Activated CD4-positive, alpha-beta T cell treated with anti-CD3 and anti-CD28 coated beads, Interleukin-10, Interleukin-2, amounts not matched to agents 100 ng/mL and 50 ng/mL, durations not matched to agents 16 hours and 8 hours (primary cell): ENCODE measurements at regions not wholly inside any gene's neighbourhood (a gene's known extent, or its start where the extent isn't known, plus 50 kb on each side); places are given as distances from the start of the nearest gene placed in this dataset.
"Not testable (repeated sequence)": the region's sequence is repeated elsewhere in the genome, so short reads cannot be mapped to it uniquely, and the experiment has no call there.

Experiments used
- DNase-seq: peaks from one replicate; pipeline ENCODE4 v3.0.0-alpha.2; 2020

DNA sequence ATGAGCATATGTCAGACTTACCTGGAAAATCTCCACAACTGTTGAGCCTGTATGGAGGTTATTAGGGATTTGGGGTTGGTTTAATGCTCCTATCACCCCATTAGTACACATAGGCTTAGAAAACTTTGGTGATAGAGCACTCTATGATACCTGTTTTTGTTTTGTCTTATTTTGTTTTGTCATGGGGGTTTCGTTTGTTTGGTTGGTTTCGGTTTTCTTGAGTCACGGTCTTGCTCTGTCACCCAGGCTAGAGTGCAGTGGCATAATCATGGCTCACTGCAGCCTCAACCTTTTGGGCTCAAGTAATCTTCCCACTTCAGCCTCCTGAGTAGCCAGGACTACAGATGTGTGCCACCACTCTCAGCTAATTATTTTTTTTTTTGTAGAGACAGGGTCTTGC is 70.0 kb downstream of the MZT1 start:
- DNase-seq = no peak

DNA sequence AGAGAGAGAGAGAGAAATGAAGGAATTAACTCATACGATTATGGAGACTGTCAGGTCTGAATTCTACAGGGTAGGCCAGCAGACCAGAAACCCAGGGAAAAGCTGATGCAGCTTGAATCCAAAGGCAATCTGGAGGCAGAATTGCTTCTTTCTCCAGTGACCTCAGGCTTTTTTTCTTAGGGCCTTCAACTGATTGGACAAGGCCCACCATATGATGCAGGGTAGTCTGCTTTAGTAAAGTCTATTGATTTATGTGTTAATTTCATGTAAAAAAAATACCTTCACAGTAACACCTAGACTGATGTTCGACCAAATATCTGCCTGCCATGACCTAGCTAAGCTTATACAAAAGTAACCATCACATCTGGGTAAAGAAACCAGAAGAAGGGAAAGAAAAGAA is 71.1 kb downstream of the MZT1 start:
- no peak for DNase-seq

DNA sequence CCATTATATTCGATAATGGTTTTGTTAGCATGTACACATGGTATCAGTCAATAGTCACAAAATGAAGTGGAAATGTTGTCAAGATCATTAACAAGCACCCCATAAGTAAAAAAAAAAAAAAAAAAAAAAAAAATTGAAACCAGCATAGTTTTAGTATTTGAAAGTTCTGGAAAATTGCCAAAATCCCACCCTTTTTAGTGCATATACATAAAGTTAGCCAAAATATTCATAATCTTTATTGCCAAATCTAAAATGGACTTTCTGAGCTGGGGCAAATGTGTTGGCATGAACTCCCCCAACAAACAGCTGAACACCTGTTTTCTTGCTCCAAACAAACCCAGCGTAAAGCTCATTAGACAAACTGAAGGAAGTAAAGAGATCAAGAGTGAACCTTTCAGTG is 73.9 kb downstream of the MZT1 start:
- DNase-seq = no peak

DNA sequence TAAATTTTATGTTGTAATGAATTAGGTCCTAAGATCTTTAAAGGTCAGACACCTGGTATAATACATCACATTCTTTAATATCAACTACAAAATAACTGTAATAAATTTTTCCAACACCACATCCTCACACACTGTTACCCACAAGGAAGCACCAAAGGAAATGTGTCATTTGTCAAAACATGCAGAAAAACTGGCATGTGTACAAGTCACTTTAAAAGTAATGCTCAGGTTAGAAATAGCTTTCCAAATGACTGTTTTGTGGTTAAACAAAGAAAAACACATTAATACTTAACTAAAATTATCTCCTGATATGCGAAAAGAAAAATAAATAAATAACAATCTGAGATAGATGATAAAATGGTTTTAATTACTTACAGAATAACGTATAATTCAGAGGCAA is 74.7 kb downstream of the MZT1 start:
- no peak for DNase-seq

DNA sequence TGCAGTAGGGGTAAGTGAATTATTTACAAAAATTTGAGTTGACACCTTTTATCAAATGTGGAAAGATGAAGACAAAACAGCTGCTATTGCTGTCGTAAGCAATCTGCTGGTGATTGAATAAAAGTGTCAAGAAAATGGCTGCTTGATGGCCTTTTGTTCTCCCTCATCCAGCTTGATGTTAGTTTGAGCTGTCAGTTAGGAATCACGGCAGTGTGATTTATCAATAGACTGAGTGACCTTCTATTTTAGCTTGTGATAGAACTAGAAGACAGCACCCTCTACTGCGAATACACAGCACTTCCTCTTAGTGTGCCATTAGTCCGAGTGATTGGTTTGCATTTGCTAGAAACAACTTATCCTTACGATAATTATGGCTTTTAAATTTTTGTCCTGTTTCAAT is 76.3 kb downstream of the MZT1 start:
- DNase-seq = no peak

DNA sequence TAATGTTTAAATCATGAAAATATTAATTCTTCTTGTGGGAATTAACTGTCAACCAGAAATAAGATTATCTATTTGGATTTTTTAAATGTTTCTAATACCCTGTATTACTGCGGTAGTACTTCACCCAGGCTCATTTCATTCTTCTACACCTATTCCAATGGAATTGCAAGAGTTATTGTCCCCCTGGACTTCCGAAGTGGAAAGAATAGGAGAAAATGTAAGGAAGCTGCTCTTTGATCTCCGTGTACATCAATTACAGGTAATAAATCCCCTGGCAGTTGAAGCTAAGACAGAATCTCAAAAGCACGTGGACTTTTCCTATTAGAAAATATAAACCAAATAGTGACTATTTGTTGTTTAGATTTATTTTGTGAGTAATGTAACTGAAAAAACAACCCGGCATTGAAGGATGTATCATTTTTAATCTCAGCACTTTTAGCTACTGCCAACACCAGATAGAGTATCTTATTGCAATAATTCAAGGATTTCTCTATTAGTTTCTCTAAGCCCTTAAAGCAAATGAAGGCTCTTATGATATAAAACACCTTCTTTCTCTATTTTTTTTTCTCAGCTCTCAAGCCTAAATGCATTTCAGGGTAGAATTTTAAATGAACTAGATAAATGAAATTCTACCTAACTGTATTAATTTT is 77.3 kb downstream of the MZT1 start:
- DNase-seq = no peak

DNA sequence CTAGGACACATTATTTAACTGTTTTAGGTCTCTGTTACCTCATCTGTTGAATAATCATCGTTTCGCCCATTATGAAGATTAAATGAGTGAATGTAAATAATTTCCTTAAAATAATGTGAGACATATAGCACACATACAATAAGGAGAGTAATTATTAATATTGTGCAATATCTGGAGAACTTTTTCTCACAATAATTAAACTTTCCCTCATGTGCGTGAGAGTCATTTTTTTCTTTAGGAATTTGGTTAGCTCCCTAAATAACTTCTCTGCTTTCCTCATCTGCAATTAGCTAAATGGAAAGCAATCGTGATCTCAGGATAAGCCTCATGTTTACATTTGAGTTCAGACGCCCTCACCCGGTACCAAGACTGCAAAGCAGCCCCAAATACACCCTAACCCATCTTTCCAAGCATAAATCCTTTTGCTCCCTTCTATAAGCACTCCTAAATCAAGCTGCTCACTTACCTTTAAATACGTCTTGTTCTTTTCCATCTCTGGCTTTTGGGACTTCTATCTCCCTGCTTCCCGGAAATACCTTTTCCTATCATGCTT is 78.8 kb downstream of the MZT1 start:
- DNase-seq = no peak

DNA sequence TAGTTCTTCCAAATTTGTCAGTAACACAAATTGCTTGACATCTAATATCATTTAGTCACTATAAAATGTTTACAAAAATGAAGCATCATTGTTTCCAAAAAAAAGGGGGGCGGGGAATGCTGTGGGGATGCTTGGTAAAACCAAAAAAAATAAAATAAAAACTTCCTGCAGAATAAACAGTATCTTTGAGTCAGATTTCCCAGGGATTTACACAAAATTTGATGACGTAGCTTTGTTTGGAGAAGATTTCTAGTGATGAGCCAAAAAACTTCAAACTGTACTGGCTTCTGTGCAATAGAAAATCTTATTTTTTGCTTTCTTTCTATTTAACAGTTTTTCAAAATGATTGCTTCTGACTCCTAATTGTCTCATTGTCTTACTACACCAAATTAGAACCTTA is 80.0 kb downstream of the MZT1 start:
- no peak for DNase-seq

DNA sequence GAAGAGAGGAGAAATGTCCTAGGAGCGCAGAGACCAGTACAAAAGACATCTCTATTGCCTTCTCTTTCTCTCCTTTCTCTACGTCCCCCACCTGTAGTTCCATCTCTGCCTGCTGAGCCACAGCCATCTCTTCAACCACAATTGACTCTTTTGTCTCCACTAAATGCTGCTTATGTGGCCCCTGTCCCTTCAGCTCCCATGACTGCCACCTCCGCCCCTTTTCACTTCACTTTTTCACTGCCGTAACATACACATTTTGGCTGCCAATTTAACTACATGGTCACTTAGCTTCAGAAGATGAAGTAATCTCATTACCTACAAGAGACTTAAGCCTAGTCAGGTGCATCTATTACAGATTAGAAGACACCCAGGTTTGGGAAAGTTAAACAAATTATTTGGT is 81.9 kb downstream of the MZT1 start:
- no peak for DNase-seq

DNA sequence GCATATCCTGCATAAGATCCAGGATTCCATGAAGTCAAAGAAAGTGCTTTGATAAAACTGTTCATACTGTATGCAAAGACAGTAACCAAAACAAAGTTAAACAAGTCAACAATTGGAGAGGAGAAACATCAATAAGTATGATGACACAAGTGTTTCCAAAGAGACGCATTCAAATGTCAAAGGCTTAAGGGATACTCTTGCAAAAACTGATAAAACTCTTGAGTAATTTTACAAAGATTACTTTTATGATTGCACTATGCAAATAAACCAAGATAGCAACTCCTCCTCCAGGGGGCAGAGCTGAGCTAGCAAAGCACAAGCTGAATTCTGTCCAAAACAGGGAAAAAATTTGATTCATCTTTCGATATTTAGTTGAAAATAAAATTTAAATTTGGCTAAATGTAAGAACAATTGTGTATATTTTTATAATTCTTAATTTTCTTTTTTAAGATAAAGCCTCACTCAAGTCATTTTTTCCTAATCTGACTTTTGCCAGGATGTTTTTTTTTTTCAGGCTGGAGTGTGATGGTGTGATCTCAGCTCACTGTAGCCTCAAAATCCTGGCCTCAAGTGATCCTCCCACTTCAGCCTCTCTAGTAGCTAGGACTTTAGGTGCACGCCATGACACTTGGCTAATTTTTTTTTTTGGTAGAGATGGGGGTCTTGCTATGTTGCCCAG is 84.0 kb downstream of the MZT1 start:
- DNase-seq = peak; percentile 52

DNA sequence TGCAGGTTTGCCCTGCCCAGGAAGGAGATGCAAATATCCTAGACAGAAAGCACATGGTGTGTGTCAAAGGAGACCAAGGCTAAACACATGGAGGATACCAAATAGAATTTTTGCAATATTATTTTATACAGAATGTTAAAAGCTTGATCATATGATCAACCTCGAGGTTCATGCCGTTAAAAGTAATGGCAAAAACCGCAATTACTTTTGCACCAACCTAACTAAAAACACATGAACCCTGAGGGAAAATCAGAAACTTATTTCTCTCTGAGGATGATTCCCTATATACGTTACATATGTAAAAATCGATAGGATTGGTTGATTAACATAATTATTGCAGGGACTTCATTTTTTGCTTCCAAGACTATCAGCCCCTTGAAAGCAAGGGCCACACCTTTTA is 88.1 kb downstream of the MZT1 start:
- DNase-seq = no peak

DNA sequence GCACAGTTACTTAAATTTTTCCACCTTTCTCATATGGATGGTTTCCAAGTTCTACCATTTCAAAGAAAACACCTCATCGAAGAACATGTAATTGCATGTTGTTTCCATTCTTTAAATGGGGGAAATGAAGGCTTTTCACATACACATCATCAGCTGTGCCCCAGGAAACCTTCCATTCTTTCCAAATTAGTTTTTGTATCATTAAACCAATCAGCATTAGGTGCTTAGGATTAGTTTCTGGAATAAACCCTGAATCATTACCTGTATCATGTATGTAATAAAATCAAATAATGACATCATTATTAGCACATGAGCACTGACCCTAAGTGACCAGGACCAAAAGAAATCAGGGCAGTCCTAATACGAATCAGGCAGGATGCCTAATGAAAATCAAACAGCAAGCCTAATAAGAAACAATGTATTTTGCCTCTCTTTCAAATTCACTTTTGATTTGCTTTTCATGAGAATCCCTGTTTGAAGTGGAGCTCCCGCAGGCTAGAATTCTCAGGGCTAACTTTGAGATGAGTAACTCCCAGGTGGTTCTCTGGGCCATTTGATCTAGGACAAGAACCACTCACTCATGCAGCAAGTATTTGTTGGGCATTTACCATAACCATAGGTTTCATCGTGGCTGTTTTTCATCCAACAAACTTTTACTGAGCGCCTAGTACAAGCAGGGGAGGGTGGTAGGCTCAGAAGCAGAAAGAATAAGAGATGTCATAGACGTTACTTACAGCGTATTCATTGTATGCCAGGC is 89.2 kb downstream of the MZT1 start:
- no peak for DNase-seq

DNA sequence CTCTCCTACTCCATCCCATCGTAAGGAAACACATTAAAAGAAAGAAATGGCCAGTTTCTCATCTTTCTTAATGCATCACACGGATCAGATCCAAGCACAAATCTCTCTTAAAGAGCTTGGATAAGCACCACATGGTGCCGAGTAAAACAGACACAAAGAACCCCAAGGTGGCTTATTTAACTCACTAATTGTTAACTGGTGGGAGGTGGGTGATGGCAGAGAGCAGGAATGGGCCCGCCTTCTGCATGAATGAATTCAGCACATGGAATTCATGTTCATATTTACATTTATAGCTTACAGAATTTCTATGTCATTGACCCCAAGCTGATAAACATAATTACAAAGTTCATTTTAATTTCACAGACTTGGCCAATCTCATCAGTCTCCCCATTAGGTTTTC is 89.9 kb downstream of the MZT1 start:
- DNase-seq = no peak

DNA sequence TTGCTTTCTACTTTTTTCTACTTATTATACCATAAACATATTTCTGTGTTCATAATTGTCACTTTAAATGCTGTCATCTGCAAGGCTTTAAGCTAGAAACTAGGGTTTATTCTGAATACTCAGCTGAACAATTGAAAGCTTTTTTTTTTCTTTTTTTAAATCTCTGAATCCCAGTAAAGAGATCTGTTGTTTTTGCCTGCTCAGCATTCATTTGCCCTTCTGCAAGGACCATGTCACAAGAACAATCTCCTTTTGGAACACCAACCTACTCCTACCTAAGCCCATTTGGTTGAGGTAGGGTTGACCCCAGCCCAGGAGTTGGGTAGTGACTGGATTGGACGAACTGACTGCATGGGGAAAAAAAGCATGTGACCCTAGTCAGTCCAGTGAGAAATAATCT is 92.6 kb downstream of the MZT1 start:
- no peak for DNase-seq

DNA sequence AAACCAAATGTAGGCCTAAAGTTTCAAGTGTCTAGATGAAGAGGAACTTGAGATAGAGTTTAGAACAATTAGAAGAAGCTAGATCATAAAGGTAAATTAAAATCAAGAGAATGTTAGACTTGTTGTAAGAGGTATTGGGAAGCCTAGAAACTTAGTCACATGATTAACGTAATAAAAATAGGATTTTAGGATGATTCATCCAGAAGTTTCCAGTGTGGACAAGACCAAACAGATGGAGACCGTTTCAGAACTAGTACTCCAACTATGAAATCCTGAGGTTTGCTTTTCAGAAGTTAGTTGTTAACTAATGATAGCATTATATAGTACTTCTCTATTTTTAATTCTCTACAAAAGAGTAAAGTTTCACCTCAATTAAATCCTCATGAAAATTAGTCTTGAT is 104.9 kb downstream of the MZT1 start:
- no peak for DNase-seq

DNA sequence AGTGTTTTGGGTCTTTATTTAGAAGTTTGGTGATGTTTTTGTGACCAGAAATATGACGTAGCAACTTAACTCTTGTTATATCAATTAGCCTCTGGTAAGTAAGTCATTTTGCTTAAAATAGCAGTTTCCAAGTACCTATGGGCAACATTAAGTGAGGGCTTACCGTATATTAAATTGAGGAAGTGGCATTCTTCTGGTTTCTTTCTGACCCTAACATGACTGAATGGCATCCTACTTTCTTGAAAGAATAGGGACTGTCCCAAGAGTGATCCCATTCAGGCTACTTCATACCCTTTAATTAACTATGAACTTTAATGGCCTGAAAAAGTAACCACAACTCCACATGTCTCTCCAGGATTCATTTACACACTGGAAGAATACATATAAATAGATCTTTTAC is 106.6 kb downstream of the MZT1 start:
- DNase-seq = no peak

DNA sequence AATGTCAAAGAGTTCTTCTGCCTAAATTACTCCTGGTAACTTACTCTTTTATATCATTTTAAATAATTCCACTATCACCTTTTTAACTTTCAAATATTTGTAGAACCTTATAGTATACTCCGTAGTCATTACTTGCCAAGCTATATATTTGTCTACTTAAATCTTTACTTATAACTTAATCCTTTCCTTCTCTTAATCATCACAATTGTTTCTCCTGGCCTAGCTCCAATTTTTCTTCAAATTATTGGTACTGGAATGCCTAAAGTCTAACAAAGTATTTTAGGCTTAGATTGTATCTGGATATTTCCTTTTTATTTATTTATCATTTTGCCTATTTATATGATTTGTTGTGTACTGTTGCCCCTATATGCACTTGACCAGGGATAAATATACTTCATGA is 109.5 kb downstream of the MZT1 start:
- no peak for DNase-seq

DNA sequence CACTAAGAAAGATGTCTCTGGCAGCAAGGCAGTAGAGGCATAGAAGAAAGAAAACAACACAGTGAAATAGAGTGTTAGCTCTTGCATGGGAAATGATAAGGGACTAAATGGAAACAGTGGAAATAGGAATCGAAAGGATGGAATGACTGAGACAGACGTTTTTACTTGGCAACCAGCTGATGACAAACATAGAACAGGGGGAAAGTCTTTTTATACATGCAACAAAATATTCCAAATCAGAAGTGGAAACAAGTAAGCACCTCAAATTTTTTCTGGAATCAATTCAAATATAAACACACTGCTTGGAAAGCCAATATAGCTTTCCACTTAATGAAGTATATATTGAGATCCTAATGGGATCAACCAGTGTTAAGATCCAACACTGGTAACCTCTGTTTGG is 110.2 kb downstream of the MZT1 start:
- no peak for DNase-seq

DNA sequence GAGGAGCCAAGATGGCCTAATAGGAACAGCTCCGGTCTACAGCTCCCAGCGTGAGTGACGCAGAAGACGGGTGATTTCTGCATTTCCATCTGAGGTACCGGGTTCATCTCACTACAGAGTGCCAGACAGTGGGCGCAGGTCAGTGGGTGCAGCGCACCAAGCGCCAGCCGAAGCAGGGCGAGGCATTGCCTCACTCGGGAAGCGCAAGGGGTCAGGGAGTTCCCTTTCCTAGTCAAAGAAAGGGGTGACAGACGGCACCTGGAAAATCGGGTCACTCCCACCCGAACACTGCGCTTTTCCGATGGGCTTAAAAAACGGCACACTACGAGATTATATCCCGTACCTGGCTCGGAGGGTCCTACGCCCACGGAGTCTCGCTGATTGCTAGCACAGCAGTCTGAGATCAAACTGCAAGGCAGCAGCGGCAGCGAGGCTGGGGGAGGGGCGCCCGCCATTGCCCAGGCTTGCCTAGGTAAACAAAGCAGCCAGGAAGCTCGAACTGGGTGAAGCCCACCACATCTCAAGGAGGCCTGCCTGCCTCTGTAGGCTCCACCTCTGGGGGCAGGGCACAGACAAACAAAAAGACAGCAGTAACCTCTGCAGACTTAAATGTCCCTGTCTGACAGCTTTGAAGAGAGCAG is 117.1 kb downstream of the MZT1 start:
- DNase-seq = not testable (repeated sequence)

DNA sequence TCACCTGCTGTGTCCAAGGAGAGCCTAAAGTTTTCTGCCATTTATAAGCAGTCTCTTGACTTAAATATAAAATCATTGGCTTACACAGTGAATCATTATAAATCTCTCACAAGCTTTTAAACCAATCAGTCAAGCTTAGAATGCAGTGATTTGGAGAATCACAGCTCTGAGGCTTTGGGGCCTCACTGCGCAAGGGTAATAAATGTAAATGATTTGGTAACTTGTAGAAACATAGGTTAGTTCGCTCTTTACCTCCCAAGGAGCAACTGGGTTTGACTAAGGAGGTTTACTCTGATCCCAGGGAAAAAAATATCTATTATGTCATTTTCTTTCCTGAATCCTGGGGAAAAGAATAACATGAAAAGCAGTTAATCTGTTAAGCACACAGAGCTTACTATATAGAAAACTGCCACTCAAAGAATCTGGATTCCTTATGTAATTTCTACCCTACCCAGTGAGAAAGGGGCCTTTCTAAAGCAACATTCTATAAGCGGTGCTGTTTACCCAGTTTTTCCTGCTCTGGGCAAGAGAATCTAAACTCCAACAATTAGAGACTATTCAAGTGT is 128.2 kb downstream of the MZT1 start:
- no peak for DNase-seq

DNA sequence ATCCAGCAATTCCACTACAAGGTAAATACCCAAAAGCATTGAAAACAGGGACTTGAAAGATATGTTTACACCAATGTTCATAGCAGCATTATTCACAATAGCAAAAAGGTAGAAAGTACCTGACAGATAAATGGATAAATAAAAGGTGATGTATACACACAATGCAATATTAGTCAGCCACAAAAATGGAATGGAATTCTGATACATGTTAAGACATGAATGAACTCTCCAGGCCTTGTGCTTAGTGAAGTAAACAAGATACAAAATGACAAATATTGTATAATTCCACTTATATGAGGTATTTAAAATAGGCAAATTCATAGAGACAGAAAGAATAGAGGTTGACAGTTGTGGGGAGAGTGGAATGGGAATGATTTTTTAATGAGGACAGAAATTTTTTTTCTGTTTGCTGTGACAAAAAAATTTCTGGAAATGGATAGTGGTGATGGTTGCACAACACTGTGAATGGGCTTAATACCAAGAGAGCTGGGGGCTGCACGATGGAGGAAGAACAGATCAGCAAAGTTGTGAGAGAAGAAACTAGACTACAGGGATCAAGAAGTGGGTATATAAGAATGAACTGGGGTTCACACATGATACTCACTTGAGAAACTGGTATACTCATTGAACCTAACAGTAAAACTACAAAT is 137.2 kb downstream of the MZT1 start:
- no peak for DNase-seq

DNA sequence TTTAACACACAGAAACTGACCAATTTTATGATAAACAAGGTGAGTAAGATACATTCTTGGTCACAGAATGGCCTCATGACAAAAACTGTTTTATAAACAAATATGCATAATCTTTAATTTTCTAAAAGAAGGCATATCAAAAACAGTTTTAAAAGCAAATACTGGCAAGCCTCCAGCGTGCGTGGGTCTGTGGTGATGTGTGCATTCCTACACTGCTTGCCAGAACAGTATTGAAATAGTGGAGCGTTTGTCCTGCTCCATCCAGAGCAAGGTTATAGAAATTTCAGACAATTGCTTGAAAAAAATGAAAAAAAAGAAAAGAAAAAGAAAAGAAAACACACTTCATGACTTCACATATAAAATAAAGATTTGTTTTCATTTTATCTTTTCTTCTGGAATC is 140.9 kb downstream of the MZT1 start:
- DNase-seq = no peak

DNA sequence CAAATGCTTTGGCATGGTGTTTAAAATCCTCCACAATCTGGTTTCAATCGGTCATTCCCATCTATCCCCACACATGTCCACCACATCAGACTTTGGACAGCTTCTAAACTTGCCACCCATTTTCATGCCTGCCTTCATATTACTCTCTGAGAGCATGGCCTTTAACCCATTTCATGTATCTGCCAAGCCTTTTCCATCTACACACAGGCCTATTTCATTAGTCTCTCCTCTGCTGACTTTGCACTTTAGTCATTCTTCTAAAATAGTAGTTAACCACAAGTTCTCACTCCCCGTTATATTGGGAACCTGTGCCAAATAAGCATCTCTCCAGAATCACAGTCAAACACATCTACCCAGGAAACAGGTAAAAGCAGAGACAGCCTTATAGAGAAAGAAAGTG is 142.2 kb downstream of the MZT1 start:
- no peak for DNase-seq
